ENCODE measurements at regions not wholly inside any gene's neighbourhood (a gene's known extent, or its start where the extent isn't known, plus 50 kb on each side); places are given as distances from the start of the nearest gene placed in this dataset.
"Not testable (repeated sequence)": the region's sequence is repeated elsewhere in the genome, so short reads cannot be mapped to it uniquely, and the experiment has no call there.

DNA sequence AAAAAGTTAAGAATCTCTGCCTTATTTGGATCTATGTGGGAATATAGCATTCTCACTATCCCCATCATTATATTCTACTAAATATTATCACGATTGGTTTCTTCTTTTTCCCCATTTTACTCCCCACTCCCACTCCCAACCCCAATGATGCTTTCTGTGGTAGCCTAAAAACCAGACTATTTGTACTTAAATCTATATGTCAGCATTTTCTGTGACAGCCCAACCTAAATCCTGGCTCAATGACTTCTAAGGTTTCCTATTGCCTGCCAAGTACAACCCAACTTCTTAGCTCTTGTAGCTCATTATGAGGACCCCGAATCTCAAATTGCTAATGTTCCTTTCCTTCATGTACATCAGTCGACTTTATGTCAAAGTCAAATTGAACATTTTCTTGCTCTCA is 598.6 kb downstream of the XPNPEP1 start:
- H3K4me3 ChIP-seq (ENCODE audit: low read depth, low read length), result no peak overlapping the region
- no peak for DNase-seq (ENCODE audit: low read depth)
- TF ChIP-seq, protein P1, sequence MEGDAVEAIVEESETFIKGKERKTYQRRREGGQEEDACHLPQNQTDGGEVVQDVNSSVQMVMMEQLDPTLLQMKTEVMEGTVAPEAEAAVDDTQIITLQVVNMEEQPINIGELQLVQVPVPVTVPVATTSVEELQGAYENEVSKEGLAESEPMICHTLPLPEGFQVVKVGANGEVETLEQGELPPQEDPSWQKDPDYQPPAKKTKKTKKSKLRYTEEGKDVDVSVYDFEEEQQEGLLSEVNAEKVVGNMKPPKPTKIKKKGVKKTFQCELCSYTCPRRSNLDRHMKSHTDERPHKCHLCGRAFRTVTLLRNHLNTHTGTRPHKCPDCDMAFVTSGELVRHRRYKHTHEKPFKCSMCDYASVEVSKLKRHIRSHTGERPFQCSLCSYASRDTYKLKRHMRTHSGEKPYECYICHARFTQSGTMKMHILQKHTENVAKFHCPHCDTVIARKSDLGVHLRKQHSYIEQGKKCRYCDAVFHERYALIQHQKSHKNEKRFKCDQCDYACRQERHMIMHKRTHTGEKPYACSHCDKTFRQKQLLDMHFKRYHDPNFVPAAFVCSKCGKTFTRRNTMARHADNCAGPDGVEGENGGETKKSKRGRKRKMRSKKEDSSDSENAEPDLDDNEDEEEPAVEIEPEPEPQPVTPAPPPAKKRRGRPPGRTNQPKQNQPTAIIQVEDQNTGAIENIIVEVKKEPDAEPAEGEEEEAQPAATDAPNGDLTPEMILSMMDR (IDR thresholded peaks at IDR 0.05; ENCODE audit: insufficient read depth, low read depth, low read length), result no peak

DNA sequence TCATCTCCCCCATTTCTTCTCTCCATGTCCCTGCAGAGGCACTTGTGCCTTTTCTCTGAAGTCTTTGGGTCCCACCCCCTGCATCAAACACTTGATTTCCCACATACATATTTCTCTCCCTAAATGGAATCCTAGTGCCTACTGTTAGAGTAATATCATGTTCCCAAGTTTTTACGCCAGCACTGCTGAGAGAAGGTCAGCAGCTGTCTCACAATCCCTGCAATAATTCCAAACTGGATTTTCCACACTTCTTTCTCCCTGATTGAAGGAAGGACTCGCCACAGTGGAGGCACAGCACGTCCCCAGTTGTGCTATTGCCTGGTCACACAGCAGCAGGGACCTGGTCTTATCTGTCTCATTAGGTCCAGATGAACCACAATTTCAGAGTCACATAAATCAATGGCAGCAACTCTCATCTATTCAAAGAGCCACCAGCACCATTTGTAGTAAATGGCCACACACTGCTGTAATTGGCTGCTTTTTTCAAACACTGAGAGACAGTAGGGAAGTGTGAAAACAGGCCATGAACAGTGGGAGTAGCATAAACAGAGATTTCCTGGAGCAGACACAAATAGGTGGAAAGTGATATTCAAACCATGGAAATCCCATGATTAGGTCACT is 605.5 kb downstream of the XPNPEP1 start:
- TF ChIP-seq, protein P1 (IDR thresholded peaks at IDR 0.05; ENCODE audit: insufficient read depth, low read depth, low read length), result no peak
- H3K4me3 ChIP-seq (ENCODE audit: low read depth, low read length), result no peak overlapping the region
- DNase-seq (ENCODE audit: low read depth), result no peak

DNA sequence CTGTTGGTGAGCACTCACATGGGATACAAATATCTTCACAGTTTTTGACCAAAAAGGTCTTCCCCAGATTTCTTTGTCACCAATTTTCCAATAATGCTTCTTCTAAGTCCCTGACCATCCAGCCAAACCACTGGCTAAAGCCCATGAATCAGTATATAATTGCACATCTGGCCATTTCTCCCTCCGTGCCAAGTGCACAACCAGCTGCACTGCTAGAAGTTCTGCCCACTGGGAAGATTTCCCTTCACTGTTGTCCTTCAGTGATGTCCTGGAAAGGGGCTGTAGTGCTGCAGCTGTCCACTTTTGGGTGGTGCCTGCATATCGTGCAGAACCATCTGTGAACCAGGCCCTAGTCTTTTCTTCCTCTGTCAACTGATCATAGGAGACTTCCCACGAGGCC is 609.3 kb downstream of the XPNPEP1 start:
- H3K4me3 ChIP-seq (ENCODE audit: low read depth, low read length); DNase-seq (ENCODE audit: low read depth): not testable (repeated sequence)

DNA sequence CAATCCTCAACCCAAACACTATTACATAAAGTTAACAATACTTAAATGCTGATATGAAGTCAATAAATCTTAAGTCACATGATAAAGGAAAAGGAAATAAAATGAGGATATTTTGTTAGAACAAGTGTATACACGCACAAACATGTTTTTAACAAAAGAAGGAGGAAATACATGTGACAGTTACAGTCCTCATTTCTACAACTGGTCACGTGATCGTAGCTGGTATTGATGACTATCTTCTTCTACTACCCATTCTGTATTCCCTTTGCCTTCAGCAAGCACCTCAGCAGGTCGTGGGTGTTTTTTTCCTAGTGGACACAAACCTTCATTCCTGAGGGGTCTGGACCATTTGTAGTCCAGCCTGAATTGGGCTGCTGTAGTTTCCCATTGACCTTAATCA is 610.8 kb downstream of the XPNPEP1 start:
- not testable (repeated sequence) for DNase-seq (ENCODE audit: low read depth); H3K4me3 ChIP-seq (ENCODE audit: low read depth, low read length)

DNA sequence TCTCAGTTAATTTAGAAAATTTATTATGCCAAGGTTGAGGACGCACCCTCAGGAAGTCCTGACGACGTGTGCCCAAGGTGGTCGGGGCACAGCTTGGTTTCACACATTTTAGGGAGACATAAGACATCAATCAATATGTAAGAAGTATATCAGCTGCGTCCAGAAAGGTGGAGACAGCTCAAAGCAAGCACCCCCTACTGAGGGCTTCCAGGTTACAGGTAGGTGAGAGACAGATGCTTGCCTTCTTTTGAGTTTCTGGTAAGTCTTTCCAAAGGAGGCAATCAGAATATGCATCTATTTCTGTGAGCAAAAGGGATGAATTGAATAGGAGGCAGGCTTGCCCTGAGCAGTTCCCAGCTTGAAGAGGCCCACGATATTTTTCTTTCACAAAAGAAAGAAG is 614.3 kb downstream of the XPNPEP1 start:
- no peak overlapping the region for H3K4me3 ChIP-seq (ENCODE audit: low read depth, low read length)
- no peak for DNase-seq (ENCODE audit: low read depth)
- TF ChIP-seq, protein P1 (IDR thresholded peaks at IDR 0.05; ENCODE audit: insufficient read depth, low read depth, low read length), result no peak

DNA sequence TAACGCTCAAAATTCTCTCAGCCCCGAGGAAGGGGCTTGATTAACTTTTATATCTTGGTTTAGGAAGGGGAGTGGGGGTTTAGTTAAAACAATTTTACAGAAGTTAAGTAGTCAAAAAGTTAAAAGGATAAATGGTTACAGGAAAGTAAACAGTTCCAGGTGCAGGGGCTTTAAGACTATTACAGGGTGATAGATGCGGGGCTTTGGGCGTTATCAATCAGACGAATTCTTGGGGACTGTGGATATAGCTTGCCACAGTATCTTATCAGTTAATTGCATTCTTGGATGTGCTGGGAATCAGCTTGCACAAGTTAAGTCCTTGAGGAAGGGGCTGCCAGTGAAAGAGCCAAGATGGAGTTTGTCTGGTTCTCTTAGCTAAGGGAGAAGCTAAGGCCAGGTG is 616.2 kb downstream of the XPNPEP1 start:
- DNase-seq (ENCODE audit: low read depth); H3K4me3 ChIP-seq (ENCODE audit: low read depth, low read length): not testable (repeated sequence)

DNA sequence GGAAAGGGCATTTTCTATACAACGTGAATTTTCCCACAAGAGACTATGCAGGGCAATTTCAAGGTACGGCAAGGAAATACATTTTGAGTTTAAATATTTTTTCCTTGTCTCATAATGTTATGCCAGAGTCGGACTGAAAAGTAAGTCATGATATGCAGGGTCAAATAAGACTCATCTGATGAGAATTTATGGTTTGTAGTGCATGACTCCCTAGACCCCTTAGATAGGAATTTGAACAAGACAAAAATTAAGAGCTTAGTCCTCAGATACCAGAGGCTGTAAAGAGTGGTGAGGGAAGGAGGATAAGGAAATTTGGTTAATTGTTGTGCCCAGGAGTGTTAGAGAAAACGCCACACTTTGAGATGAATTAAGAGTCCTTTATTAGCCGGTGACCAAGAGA is 616.6 kb downstream of the XPNPEP1 start:
- TF ChIP-seq, protein P1 (IDR thresholded peaks at IDR 0.05; ENCODE audit: insufficient read depth, low read depth, low read length), result no peak
- H3K4me3 ChIP-seq (ENCODE audit: low read depth, low read length), result no peak overlapping the region
- DNase-seq (ENCODE audit: low read depth), result no peak

DNA sequence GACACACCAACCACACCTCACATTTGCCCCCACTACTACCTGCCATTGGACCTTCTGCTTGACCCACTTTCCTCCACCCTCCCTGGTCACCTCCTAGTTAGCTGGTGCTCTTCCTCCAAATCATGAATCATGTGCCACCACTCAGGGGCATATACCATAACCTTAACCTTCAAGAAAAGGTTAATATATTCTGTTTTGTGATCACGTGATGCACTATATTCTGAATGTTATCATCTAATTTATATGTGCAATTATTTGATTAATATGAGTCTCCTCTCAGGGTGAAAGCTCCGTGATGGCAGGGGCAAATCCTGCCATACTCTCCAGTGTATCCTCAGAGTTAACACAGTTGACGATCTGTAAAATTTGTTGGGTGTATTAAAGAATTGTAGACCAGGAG is 635.5 kb downstream of the XPNPEP1 start:
- TF ChIP-seq, protein P1 (IDR thresholded peaks at IDR 0.05; ENCODE audit: insufficient read depth, low read depth, low read length), result no peak
- no peak for DNase-seq (ENCODE audit: low read depth)
- H3K4me3 ChIP-seq (ENCODE audit: low read depth, low read length), result no peak overlapping the region

Data from fibroblast of villous mesenchyme (primary cell).